BE2C (cell line): ENCODE measurements at regions not wholly inside any gene's neighbourhood (a gene's known extent, or its start where the extent isn't known, plus 50 kb on each side); places are given as distances from the start of the nearest gene placed in this dataset.

Source experiments
- DNase-seq: peaks from one replicate; pipeline ENCODE4 v3.0.0-alpha.2; 2020
- H3K27me3 ChIP-seq: fragments of 250-450 bp; sonication (Bioruptor Pico); 2 replicates; pipeline ENCODE4 v1.5.1; 2020; ENCODE audit warnings: mild to moderate bottlenecking
- H3K36me3 ChIP-seq: fragments of 250-450 bp; sonication (Bioruptor Pico); 2 replicates; pipeline ENCODE4 v1.5.1; 2020; ENCODE audit warnings: mild to moderate bottlenecking
- H3K4me1 ChIP-seq: fragments of 250-450 bp; sonication (Bioruptor Pico); 2 replicates; pipeline ENCODE4 v1.5.1; 2020
- H3K4me3 ChIP-seq: 2 replicates; pipeline ENCODE4 v1.5.1; 2011; ENCODE audit warnings: low read depth, low read length
- H3K9me3 ChIP-seq: fragments of 250-450 bp; sonication (Bioruptor Pico); 2 replicates; pipeline ENCODE4 v1.5.1; 2020
- TF ChIP-seq, protein P1 (sequence below): IDR thresholded peaks from 2 replicates; pipeline ENCODE4 v1.5.1; 2012; ENCODE audit warnings: mild to moderate bottlenecking, low read depth, low read length

DNA sequence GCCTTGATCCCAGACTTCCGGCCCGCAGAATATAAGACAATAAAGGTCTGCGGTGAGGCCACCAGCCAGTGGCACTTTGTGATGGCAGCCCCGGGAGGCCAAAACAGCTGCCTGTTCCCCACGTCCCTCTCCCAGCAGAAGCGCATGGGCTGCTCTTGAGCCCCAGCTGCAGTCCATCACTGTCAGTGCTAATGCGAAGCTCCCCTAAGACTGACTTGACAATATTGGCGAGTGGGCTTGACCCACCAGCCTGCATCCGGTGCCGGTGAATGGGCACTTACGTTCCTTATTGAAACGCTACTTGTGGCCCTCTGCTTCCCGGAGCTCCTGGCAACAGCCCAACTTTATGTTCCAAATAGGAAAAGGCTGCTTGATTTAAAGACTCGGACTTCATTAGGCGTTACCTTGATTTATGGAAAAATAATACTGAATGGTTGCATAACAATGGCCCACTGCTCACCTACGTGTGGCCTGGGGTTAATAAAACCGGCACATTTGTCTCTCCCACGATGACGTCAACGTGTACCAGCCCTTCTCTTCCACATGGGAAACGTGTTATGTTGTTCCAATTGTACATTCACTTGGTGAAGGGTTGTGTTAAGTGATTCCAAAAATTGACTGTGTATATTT, 93.4 kb upstream of the SEPTIN5 start:
- Histone ChIP-seq H3K27me3 (no peaks in the 10 kb centered on the region), H3K4me1 (peaks cover 6% of the 10 kb centered on the region; the same call in 1 of the 2 replicates), H3K4me3 (no peak overlapping the region), H3K36me3 (no peaks in the 10 kb centered on the region), H3K9me3 (no peaks in the 10 kb centered on the region)
- TF ChIP-seq, protein P1, sequence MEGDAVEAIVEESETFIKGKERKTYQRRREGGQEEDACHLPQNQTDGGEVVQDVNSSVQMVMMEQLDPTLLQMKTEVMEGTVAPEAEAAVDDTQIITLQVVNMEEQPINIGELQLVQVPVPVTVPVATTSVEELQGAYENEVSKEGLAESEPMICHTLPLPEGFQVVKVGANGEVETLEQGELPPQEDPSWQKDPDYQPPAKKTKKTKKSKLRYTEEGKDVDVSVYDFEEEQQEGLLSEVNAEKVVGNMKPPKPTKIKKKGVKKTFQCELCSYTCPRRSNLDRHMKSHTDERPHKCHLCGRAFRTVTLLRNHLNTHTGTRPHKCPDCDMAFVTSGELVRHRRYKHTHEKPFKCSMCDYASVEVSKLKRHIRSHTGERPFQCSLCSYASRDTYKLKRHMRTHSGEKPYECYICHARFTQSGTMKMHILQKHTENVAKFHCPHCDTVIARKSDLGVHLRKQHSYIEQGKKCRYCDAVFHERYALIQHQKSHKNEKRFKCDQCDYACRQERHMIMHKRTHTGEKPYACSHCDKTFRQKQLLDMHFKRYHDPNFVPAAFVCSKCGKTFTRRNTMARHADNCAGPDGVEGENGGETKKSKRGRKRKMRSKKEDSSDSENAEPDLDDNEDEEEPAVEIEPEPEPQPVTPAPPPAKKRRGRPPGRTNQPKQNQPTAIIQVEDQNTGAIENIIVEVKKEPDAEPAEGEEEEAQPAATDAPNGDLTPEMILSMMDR = no peak
- DNase-seq = no peak

DNA sequence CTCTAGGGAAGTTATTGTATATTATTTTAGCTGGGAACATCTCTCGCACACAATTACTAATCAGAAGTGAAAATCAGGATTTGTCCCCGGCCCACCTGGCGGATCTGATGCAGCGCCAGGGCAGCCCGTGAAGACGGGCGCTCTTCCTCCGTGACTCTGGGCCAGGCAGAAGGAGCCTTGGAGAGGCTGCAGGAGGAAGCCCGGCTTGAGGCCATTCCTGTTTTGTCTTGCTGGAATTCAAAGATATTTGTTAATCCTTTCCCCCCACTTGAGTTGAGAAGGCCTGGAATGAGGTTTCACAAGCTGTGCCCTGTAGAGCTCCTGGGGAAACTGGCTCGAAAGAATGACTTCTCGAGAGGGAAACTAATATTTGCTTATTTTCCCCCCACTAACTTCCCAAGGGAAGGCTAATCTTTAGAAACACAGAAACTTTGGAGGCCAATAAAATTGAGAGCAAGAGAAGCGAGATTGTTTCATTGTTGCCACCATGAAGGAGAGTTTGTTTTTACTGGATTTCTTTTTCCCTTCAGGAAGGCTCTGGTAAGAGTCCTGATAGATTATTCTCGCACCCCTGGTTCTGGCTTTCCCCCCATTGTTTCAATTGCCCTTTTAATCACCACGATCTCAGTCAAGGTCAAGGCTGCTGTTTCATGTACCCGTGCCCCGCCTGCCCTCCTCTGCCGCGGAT, 92.8 kb upstream of the SEPTIN5 start:
- TF ChIP-seq, protein P1 = no peak
- no peak for DNase-seq
- Histone ChIP-seq H3K4me1 (peaks cover 6% of the 10 kb centered on the region), H3K36me3 (no peaks in the 10 kb centered on the region), H3K27me3 (no peaks in the 10 kb centered on the region), H3K4me3 (no peak overlapping the region), H3K9me3 (no peaks in the 10 kb centered on the region)

DNA sequence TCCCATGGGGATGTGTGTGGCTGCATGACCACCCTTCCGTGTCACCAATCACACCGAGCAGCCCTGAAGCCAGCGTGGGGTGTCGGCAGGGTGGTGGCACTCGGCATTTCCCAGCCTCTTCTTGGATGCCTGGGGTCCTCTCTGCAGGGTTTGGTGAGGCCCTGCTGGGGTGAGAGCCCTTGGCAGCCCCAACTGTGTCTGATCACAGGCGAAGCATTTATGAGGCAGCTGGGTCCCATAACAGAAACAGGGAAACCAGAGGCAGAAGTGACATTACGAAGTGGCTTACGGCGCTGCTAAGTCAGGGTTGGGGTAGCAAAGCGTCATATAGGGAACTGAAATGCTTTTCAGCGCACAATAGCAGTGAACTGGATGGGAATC, 92.3 kb upstream of the SEPTIN5 start:
- H3K9me3 ChIP-seq = no peaks in the 10 kb centered on the region
- no peak for DNase-seq
- no peaks in the 10 kb centered on the region for H3K36me3 ChIP-seq
- H3K27me3 ChIP-seq = no peaks in the 10 kb centered on the region
- H3K4me1 ChIP-seq = peaks cover 6% of the 10 kb centered on the region
- TF ChIP-seq, protein P1 = no peak
- no peak overlapping the region for H3K4me3 ChIP-seq

DNA sequence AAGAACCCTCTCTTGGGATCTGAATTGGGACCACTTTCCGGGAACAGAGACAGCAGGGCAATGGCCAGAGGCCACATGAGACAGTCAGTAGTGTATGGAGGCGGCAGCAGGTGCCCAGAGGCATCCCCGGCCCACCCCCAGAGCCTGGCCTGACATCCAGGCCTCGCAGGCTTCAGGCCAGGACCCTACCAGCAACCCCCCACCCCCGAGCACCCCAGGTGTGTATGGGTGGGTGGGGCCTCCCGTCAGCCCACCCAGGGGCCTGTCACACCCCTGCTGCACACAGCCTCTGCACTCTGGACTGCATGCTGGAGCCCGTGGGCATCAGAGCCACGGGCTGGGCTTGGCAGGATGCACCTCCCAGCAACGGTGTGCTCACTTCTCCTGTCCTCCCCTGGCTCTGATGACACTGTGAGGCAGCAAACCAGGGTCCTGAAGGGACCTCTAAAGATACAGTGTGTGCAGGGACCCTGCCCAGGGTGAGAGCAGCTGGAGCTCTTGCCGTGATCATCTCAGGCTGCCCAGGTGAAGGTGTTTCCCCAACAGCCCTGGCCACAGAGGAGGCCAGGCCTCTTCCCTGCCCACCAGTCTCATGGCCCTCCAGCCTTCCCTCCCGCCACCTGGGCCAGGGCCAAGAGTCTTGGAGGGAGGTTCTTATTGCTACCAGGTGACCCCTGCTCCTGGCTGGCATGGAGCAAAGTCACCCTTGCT, 88.8 kb upstream of the SEPTIN5 start:
- TF ChIP-seq, protein P1 = no peak
- Histone ChIP-seq H3K27me3 (no peaks in the 10 kb centered on the region), H3K4me1 (peaks cover 6% of the 10 kb centered on the region), H3K4me3 (no peak overlapping the region), H3K36me3 (no peaks in the 10 kb centered on the region), H3K9me3 (no peaks in the 10 kb centered on the region)
- no peak for DNase-seq

DNA sequence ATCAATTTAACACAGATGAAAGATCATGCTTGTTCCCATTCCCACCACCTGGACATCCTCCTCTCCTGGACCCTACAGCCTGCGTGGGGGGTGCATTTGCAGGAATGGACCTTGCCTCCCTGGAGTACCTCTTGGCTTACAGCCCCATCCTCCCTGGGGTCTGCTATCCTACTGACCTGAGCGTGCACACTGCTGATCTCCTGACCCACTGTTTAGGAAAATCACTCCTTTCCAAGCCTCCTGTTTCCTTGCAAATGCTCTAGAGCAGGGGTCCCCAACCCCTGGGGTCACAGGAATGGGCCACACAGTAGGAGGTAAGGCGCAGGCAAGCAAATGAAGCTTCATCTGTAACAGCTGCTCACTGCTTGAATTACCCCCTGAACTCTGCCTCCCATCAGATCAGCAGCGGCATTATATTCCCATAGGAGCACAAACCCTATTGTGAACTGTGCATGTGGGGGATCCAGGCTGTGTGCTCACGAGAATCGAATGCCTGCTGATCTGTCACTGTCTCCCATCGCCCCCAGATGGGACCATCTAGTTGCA, 88.2 kb upstream of the SEPTIN5 start:
- TF ChIP-seq, protein P1 = no peak

More for the DNA sequence above, 88.2 kb upstream of the SEPTIN5 start:
- no peaks in the 10 kb centered on the region for H3K9me3 ChIP-seq
- H3K36me3 ChIP-seq = no peaks in the 10 kb centered on the region
- H3K27me3 ChIP-seq = no peaks in the 10 kb centered on the region
- no peak overlapping the region for H3K4me3 ChIP-seq
- H3K4me1 ChIP-seq = peaks cover 3% of the 10 kb centered on the region
- DNase-seq = no peak
